ENCODE measurements at regions not wholly inside any gene's neighbourhood (a gene's known extent, or its start where the extent isn't known, plus 50 kb on each side); places are given as distances from the start of the nearest gene placed in this dataset.

GRCh38 chr5:5780253-5780652 is 357.8 kb downstream of the ICE1 start:
- TF ChIP-seq CTCF (IDR thresholded peaks at IDR 0.05; ENCODE audit: low read depth, low read length): no peak
- no peak for TF ChIP-seq POLR2A (IDR thresholded peaks at IDR 0.05; ENCODE audit: extremely low read depth, insufficient read length)
- no peak for TF ChIP-seq MYC (IDR thresholded peaks at IDR 0.05; ENCODE audit: low read depth, low read length)

All from NB4 (cell line).